GM12875 (cell line): ENCODE measurements at regions not wholly inside any gene's neighbourhood (a gene's known extent, or its start where the extent isn't known, plus 50 kb on each side); places are given as distances from the start of the nearest gene placed in this dataset.
"Not testable (repeated sequence)": the region's sequence is repeated elsewhere in the genome, so short reads cannot be mapped to it uniquely, and the experiment has no call there.

Source experiments
- H3K4me3 ChIP-seq: one replicate; pipeline ENCODE4 v1.5.1; 2011; ENCODE audit warnings: low read depth, low read length, control low read depth
- CTCF ChIP-seq: IDR thresholded peaks from 2 replicates; pipeline ENCODE4 v1.5.1; 2011; ENCODE audit warnings: low read depth, mild to moderate bottlenecking, control low read depth, inconsistent platforms, low read length, moderate library complexity, borderline replicate concordance; ENCODE audit not compliant: insufficient read depth

- no peak for TF ChIP-seq CTCF
- H3K4me3 ChIP-seq: no peak overlapping the region
Measured at GRCh38 chr19:28301463-28301862, 911.5 kb downstream of the UQCRFS1 start.

GRCh38 chr19:28299649-28300048 is 913.3 kb downstream of the UQCRFS1 start:
- H3K4me3 ChIP-seq: no peak overlapping the region
- no peak for TF ChIP-seq CTCF

GRCh38 chr19:28297586-28298157 is 915.3 kb downstream of the UQCRFS1 start:
- TF ChIP-seq CTCF: no peak

GRCh38 chr19:28297036-28297435 is 915.9 kb downstream of the UQCRFS1 start:
- TF ChIP-seq CTCF: no peak

More at GRCh38 chr19:28297586-28298157, 915.3 kb downstream of the UQCRFS1 start:
- H3K4me3 ChIP-seq: no peak overlapping the region

GRCh38 chr19:28296506-28296905 is 916.4 kb downstream of the UQCRFS1 start:
- no peak for TF ChIP-seq CTCF
- no peak overlapping the region for H3K4me3 ChIP-seq

More at GRCh38 chr19:28297036-28297435, 915.9 kb downstream of the UQCRFS1 start:
- H3K4me3 ChIP-seq: no peak overlapping the region

GRCh38 chr19:28294975-28295374 is 918.0 kb downstream of the UQCRFS1 start:
- H3K4me3 ChIP-seq: not testable (repeated sequence)

- no peak for TF ChIP-seq CTCF
Measured at GRCh38 chr19:28294395-28294794, 918.6 kb downstream of the UQCRFS1 start.

GRCh38 chr19:28293685-28294084 is 919.3 kb downstream of the UQCRFS1 start:
- no peak overlapping the region for H3K4me3 ChIP-seq
- TF ChIP-seq CTCF: no peak

More at GRCh38 chr19:28294395-28294794, 918.6 kb downstream of the UQCRFS1 start:
- H3K4me3 ChIP-seq: no peak overlapping the region
